ENCODE measurements at regions not wholly inside any gene's neighbourhood (a gene's known extent, or its start where the extent isn't known, plus 50 kb on each side); places are given as distances from the start of the nearest gene placed in this dataset.
"Not testable (repeated sequence)": the region's sequence is repeated elsewhere in the genome, so short reads cannot be mapped to it uniquely, and the experiment has no call there.

- no peak for DNase-seq (ENCODE audit: low spot score)
Measured at GRCh38 chr6:94217836-94218235, 798.5 kb upstream of the EPHA7 start.

GRCh38 chr6:94215552-94215951 lies 796.2 kb upstream of the EPHA7 start:
- no peak for DNase-seq (ENCODE audit: low spot score)

GRCh38 chr6:94213226-94213625 lies 793.9 kb upstream of the EPHA7 start:
- no peak for DNase-seq (ENCODE audit: low spot score)

GRCh38 chr6:94196891-94197290 lies 777.5 kb upstream of the EPHA7 start:
- no peak for DNase-seq (ENCODE audit: low spot score)

- DNase-seq (ENCODE audit: low spot score): no peak
Measured at GRCh38 chr6:94190030-94190429, 770.7 kb upstream of the EPHA7 start.

GRCh38 chr6:94184666-94185464 lies 765.5 kb upstream of the EPHA7 start:
- DNase-seq (ENCODE audit: low spot score): no peak

- no peak for DNase-seq (ENCODE audit: low spot score)
Measured at GRCh38 chr6:94177429-94177828, 758.1 kb upstream of the EPHA7 start.

GRCh38 chr6:94175465-94175864 lies 756.1 kb upstream of the EPHA7 start:
- DNase-seq (ENCODE audit: low spot score): no peak

GRCh38 chr6:94163877-94164276 lies 744.5 kb upstream of the EPHA7 start:
- no peak for DNase-seq (ENCODE audit: low spot score)

GRCh38 chr6:94150886-94151285 lies 731.5 kb upstream of the EPHA7 start:
- DNase-seq (ENCODE audit: low spot score): no peak

GRCh38 chr6:94144807-94145206 lies 725.4 kb upstream of the EPHA7 start:
- no peak for DNase-seq (ENCODE audit: low spot score)

GRCh38 chr6:94137178-94137577 lies 717.8 kb upstream of the EPHA7 start:
- DNase-seq (ENCODE audit: low spot score): not testable (repeated sequence)

GRCh38 chr6:94133106-94133505 lies 713.7 kb upstream of the EPHA7 start:
- DNase-seq (ENCODE audit: low spot score): no peak

GRCh38 chr6:94131271-94131670 lies 711.9 kb upstream of the EPHA7 start:
- DNase-seq (ENCODE audit: low spot score): no peak

- no peak for DNase-seq (ENCODE audit: low spot score)
Measured at GRCh38 chr6:94130478-94130877, 711.1 kb upstream of the EPHA7 start.

- DNase-seq (ENCODE audit: low spot score): no peak
Measured at GRCh38 chr6:94129926-94130325, 710.6 kb upstream of the EPHA7 start.

- DNase-seq (ENCODE audit: low spot score): no peak
Measured at GRCh38 chr6:94127716-94128115, 708.4 kb upstream of the EPHA7 start.

GRCh38 chr6:94124333-94124732 lies 705.0 kb upstream of the EPHA7 start:
- DNase-seq (ENCODE audit: low spot score): no peak

GRCh38 chr6:94121094-94121493 lies 701.7 kb upstream of the EPHA7 start:
- DNase-seq (ENCODE audit: low spot score): no peak

GRCh38 chr6:94099072-94099471 lies 679.7 kb upstream of the EPHA7 start:
- DNase-seq (ENCODE audit: low spot score): no peak

GRCh38 chr6:94095961-94096360 lies 676.6 kb upstream of the EPHA7 start:
- no peak for DNase-seq (ENCODE audit: low spot score)

GRCh38 chr6:94089941-94090340 lies 670.6 kb upstream of the EPHA7 start:
- no peak for DNase-seq (ENCODE audit: low spot score)

GRCh38 chr6:94088870-94089269 lies 669.5 kb upstream of the EPHA7 start:
- no peak for DNase-seq (ENCODE audit: low spot score)

GRCh38 chr6:94074764-94075163 lies 655.4 kb upstream of the EPHA7 start:
- no peak for DNase-seq (ENCODE audit: low spot score)
